Endothelial cell of umbilical vein (primary cell): ENCODE measurements at regions not wholly inside any gene's neighbourhood (a gene's known extent, or its start where the extent isn't known, plus 50 kb on each side); places are given as distances from the start of the nearest gene placed in this dataset.

Experiments used
- BruUV-seq: library from RNA; stranded (reverse); fragments of 400-500 nt; replicated peaks from 2 replicates; lab custom pipeline; 2021; lab: Mats Ljungman, UMichigan
- CTCF ChIA-PET: fragments of 300-600, 350-600 bp; sonication (Branson Sonifier 250); formaldehyde crosslinking; loops from one replicate; lab custom pipeline; 2021; ENCODE audit warnings: antibody characterized with exemption, inconsistent platforms; lab: Charles Lee
- POLR2A ChIA-PET: fragments of 300-600, 350-600 bp; sonication (Branson Sonifier 250); formaldehyde crosslinking; loops from one replicate; lab custom pipeline; 2021; ENCODE audit warnings: antibody characterized with exemption, inconsistent platforms; lab: Charles Lee
- DNase-seq: peaks from one replicate; pipeline ENCODE4 v3.0.0-alpha.2; 2011; ENCODE audit warnings: low read depth, low spot score
- FAIRE-seq: peaks from 2 replicates; lab custom pipeline; 2011; peaks lifted over from hg19 to GRCh38; lab: Jason Lieb, UNC
- H2AFZ ChIP-seq: 2 replicates; pipeline ENCODE4 v1.6.0; 2012; ENCODE audit warnings: low read depth, low read length, control low read depth, inconsistent platforms
- H3K27ac ChIP-seq: 2 replicates; pipeline ENCODE4 v1.5.1; 2011; ENCODE audit warnings: low read depth, mild to moderate bottlenecking, control low read depth, low read length, moderate library complexity; ENCODE audit not compliant: insufficient read depth
- H3K27me3 ChIP-seq, 2 experiments: 2 replicates each; pipeline versions ENCODE4 v1.6.0 to v1.6.1; 2011; ENCODE audit warnings: low read length in 2 of 2, mixed read lengths in 1 of 2; ENCODE audit not compliant: control insufficient read depth in 2 of 2, insufficient read depth in 2 of 2
- H3K36me3 ChIP-seq, 2 experiments: 2 replicates in 1 of 2; 3 replicates in 1 of 2; pipeline ENCODE4 v1.5.1; 2011; ENCODE audit warnings: low read length in 2 of 2, mild to moderate bottlenecking in 1 of 2, moderate library complexity in 1 of 2; ENCODE audit not compliant: control insufficient read depth in 2 of 2, insufficient read depth in 2 of 2; ENCODE audit errors: extremely low read depth in 1 of 2
- H3K4me1 ChIP-seq: 3 replicates; pipeline ENCODE4 v1.5.1; 2011; ENCODE audit warnings: mild to moderate bottlenecking, low read length; ENCODE audit not compliant: control insufficient read depth, insufficient read depth; ENCODE audit errors: extremely low read depth
- H3K4me2 ChIP-seq: 2 replicates; pipeline ENCODE4 v1.6.1; 2011; ENCODE audit warnings: low read length, control low read depth, mixed read lengths; ENCODE audit not compliant: insufficient read depth
- H3K4me3 ChIP-seq, 3 experiments: fragments of 200-600 bp in 1 of 3; sonication (generic), shearing (Covaris generic) in 1 of 3; replicated peaks in 1 of 3; 2 replicates each; pipeline ENCODE4 v1.5.1; 2011 to 2016; ENCODE audit warnings: control low read depth in 3 of 3, low read length in 3 of 3, mild to moderate bottlenecking in 2 of 3, inconsistent platforms in 1 of 3, low read depth in 1 of 3, moderate library complexity in 1 of 3; ENCODE audit not compliant: insufficient read depth in 1 of 3
- H3K79me2 ChIP-seq: 2 replicates; pipeline ENCODE4 v1.6.0; 2012; ENCODE audit warnings: low read length, inconsistent platforms; ENCODE audit not compliant: control insufficient read depth, insufficient read depth
- H3K9ac ChIP-seq: replicated peaks from 2 replicates; pipeline ENCODE3; 2011; ENCODE audit warnings: low read length, control low read depth; ENCODE audit not compliant: insufficient read depth; ENCODE audit errors: extremely low read depth
- H3K9me1 ChIP-seq: replicated peaks from 3 replicates; pipeline ENCODE4 v1.6.0; 2011; ENCODE audit warnings: mild to moderate bottlenecking, low read length; ENCODE audit not compliant: control insufficient read depth, insufficient read depth; ENCODE audit errors: extremely low read depth
- H3K9me3 ChIP-seq: replicated peaks from 2 replicates; pipeline ENCODE4 v1.5.1; 2012; ENCODE audit warnings: low read length, inconsistent platforms; ENCODE audit not compliant: control insufficient read depth, insufficient read depth
- H4K20me1 ChIP-seq: replicated peaks from 2 replicates; pipeline ENCODE3; 2011; ENCODE audit warnings: mild to moderate bottlenecking, low read length; ENCODE audit not compliant: control insufficient read depth, insufficient read depth; ENCODE audit errors: extremely low read depth
- EZH2 ChIP-seq: IDR thresholded peaks from 2 replicates; pipeline ENCODE4 v1.6.1; 2012; ENCODE audit warnings: borderline replicate concordance, low read depth, mild to moderate bottlenecking, moderate library complexity, low read length, inconsistent platforms; ENCODE audit not compliant: severe bottlenecking
- FOS ChIP-seq: IDR thresholded peaks from 2 replicates; pipeline ENCODE4 v1.6.1; 2011; ENCODE audit warnings: mild to moderate bottlenecking, low read length, moderate library complexity, borderline replicate concordance; ENCODE audit not compliant: insufficient read depth
- GATA2 ChIP-seq: IDR thresholded peaks from 2 replicates; pipeline ENCODE4 v1.7.0; 2011; ENCODE audit warnings: low read depth, mild to moderate bottlenecking, moderate library complexity, mixed read lengths, low read length; ENCODE audit not compliant: insufficient read length, insufficient read depth
- JUN ChIP-seq: IDR thresholded peaks from 2 replicates; pipeline ENCODE4 v1.6.1; 2011; ENCODE audit warnings: borderline replicate concordance, low read depth; ENCODE audit not compliant: insufficient read length, insufficient read depth
- MYC ChIP-seq: IDR thresholded peaks from one replicate; pipeline ENCODE4 v1.6.1; 2011; ENCODE audit warnings: mild to moderate bottlenecking, low read depth, low read length
- POLR2A ChIP-seq: IDR thresholded peaks from 2 replicates; pipeline ENCODE4 v1.6.1; 2012; ENCODE audit warnings: low read depth, mild to moderate bottlenecking, control low read depth, low read length
- POLR2AphosphoS5 ChIP-seq: IDR thresholded peaks from 2 replicates; pipeline ENCODE4 v1.6.1; 2012; ENCODE audit warnings: low read depth, mild to moderate bottlenecking, control low read depth, low read length, moderate library complexity; ENCODE audit not compliant: insufficient read depth
- dilution Hi-C: fragments of 300-500 bp; cut with MboI; formaldehyde crosslinking; loops from one replicate; pipeline ENCODE4 v1.15.0; 2019; ENCODE audit warnings: low sequenced_read_pairs; ENCODE audit not compliant: extremely low pct_ligation_motif_present
- intact Hi-C: fragments of 100-400 bp; cut with micrococcal nuclease; formaldehyde crosslinking; loops from one replicate; pipeline ENCODE4 v1.10.0; 2022
- TF ChIP-seq, protein P1 (sequence below), 2 donors: IDR thresholded peaks; 1 replicate in 1 of 2; 2 replicates in 1 of 2; pipeline ENCODE4 v1.5.1; 2011; ENCODE audit warnings: low read length in 2 of 2, mild to moderate bottlenecking in 2 of 2, moderate library complexity in 2 of 2, control low read depth in 1 of 2, inconsistent platforms in 1 of 2, low read depth in 1 of 2; ENCODE audit not compliant: insufficient read depth in 1 of 2; ENCODE audit errors: extremely low read depth in 1 of 2

GRCh38 chr20:41748051-41748450, 129.9 kb upstream of the CHD6 start:
- H2AFZ ChIP-seq: no peak overlapping the region
- no peaks in the 10 kb centered on the region for H3K36me3 ChIP-seq
- H3K9me3 ChIP-seq: no peaks in the 10 kb centered on the region
- no peaks in the 10 kb centered on the region for H3K27me3 ChIP-seq
- POLR2A ChIA-PET: no interaction called here
- no peak overlapping the region for H3K4me2 ChIP-seq
- no peak overlapping the region for H3K4me3 ChIP-seq
- intact Hi-C loops (no loop called here), dilution Hi-C loops (no loop called here)
- H3K27ac ChIP-seq: no peak overlapping the region
- H4K20me1 ChIP-seq: no peaks in the 10 kb centered on the region
- CTCF ChIA-PET: interaction anchor here (1.5 kb wide), 1 partner anchor 13 kb away, joined by 3 read pairs; no protein-coding TSS in a partner anchor
- BruUV-seq: no TSS peak
- FAIRE-seq (no peak), DNase-seq (no peak)
- TF ChIP-seq POLR2A (no peak), MYC (no peak), EZH2 (no peak), POLR2AphosphoS5 (no peak), GATA2 (no peak), FOS (no peak), JUN (no peak)
- TF ChIP-seq, protein P1, sequence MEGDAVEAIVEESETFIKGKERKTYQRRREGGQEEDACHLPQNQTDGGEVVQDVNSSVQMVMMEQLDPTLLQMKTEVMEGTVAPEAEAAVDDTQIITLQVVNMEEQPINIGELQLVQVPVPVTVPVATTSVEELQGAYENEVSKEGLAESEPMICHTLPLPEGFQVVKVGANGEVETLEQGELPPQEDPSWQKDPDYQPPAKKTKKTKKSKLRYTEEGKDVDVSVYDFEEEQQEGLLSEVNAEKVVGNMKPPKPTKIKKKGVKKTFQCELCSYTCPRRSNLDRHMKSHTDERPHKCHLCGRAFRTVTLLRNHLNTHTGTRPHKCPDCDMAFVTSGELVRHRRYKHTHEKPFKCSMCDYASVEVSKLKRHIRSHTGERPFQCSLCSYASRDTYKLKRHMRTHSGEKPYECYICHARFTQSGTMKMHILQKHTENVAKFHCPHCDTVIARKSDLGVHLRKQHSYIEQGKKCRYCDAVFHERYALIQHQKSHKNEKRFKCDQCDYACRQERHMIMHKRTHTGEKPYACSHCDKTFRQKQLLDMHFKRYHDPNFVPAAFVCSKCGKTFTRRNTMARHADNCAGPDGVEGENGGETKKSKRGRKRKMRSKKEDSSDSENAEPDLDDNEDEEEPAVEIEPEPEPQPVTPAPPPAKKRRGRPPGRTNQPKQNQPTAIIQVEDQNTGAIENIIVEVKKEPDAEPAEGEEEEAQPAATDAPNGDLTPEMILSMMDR (IDR thresholded peaks at IDR 0.05; ENCODE audit: extremely low read depth in 1 of 2, insufficient read depth in 1 of 2, low read depth in 1 of 2, low read length in 2 of 2): no peak
- no peaks in the 10 kb centered on the region for H3K9me1 ChIP-seq
- H3K79me2 ChIP-seq: no peaks in the 10 kb centered on the region
- H3K4me1 ChIP-seq: no peaks in the 10 kb centered on the region
- no peak overlapping the region for H3K9ac ChIP-seq
